ENCODE measurements at regions not wholly inside any gene's neighbourhood (a gene's known extent, or its start where the extent isn't known, plus 50 kb on each side); places are given as distances from the start of the nearest gene placed in this dataset.

- TF ChIP-seq CTCF (IDR thresholded peaks at IDR 0.05; ENCODE audit: low read length, missing control alignments) = no peak
- DNase-seq (ENCODE audit: low read depth) = no peak
- no peak overlapping the region for H3K4me3 ChIP-seq (replicated peaks; ENCODE audit: low read depth, low read length)
Measured at GRCh38 chr1:220979371-220979770, 100.1 kb downstream of the HLX start.

- no peak for TF ChIP-seq CTCF (IDR thresholded peaks at IDR 0.05; ENCODE audit: low read length, missing control alignments)
- H3K4me3 ChIP-seq (replicated peaks; ENCODE audit: low read depth, low read length) = no peak overlapping the region
- DNase-seq (ENCODE audit: low read depth) = no peak
Measured at GRCh38 chr1:220982686-220983085, 103.4 kb downstream of the HLX start.

GRCh38 chr1:220983877-220984635, 104.8 kb downstream of the HLX start:
- no peak overlapping the region for H3K4me3 ChIP-seq (replicated peaks; ENCODE audit: low read depth, low read length)
- TF ChIP-seq CTCF (IDR thresholded peaks at IDR 0.05; ENCODE audit: low read length, missing control alignments) = no peak
- DNase-seq (ENCODE audit: low read depth) = no peak

GRCh38 chr1:220990427-220991339, 111.4 kb downstream of the HLX start:
- no peak overlapping the region for H3K4me3 ChIP-seq (replicated peaks; ENCODE audit: low read depth, low read length)
- DNase-seq (ENCODE audit: low read depth) = peak; percentile 73
- peak; percentile 25 for TF ChIP-seq CTCF (IDR thresholded peaks at IDR 0.05; ENCODE audit: low read length, missing control alignments)

- no peak for DNase-seq (ENCODE audit: low read depth)
- no peak for TF ChIP-seq CTCF (IDR thresholded peaks at IDR 0.05; ENCODE audit: low read length, missing control alignments)
- no peak overlapping the region for H3K4me3 ChIP-seq (replicated peaks; ENCODE audit: low read depth, low read length)
Measured at GRCh38 chr1:220991506-220991905, 112.3 kb downstream of the HLX start.

GRCh38 chr1:220991959-220992704, 112.9 kb downstream of the HLX start:
- TF ChIP-seq CTCF (IDR thresholded peaks at IDR 0.05; ENCODE audit: low read length, missing control alignments) = no peak
- peak overlapping the region; percentile 20 for H3K4me3 ChIP-seq (replicated peaks; ENCODE audit: low read depth, low read length)
- DNase-seq (ENCODE audit: low read depth) = peak; percentile 47

Measured in fibroblast of pulmonary artery (primary cell).